Activated T-cell treated with anti-CD3 and anti-CD28 coated beads, Interleukin-2, amount 50 U/mL, for 24 hours (primary cell): ENCODE measurements at regions not wholly inside any gene's neighbourhood (a gene's known extent, or its start where the extent isn't known, plus 50 kb on each side); places are given as distances from the start of the nearest gene placed in this dataset.
"Not testable (repeated sequence)": the region's sequence is repeated elsewhere in the genome, so short reads cannot be mapped to it uniquely, and the experiment has no call there.

Experiments used
- DNase-seq: peaks from one replicate; pipeline ENCODE4 v3.0.0-alpha.2; 2020
- H3K27ac Mint-ChIP-seq: 2 replicates; pipeline ENCODE4 v1.8.0; 2020; ENCODE audit warnings: mild to moderate bottlenecking, mixed read lengths
- H3K27me3 Mint-ChIP-seq: 2 replicates; pipeline ENCODE4 v1.8.0; 2020; ENCODE audit warnings: mixed read lengths
- H3K36me3 Mint-ChIP-seq: 2 replicates; pipeline ENCODE4 v1.8.0; 2020; ENCODE audit warnings: low read depth, mixed read lengths
- H3K4me1 Mint-ChIP-seq: 2 replicates; pipeline ENCODE4 v1.8.0; 2020; ENCODE audit warnings: low read depth, mixed read lengths
- H3K4me3 Mint-ChIP-seq: 2 replicates; pipeline ENCODE4 v1.8.0; 2020; ENCODE audit warnings: mild to moderate bottlenecking, moderate library complexity, mixed read lengths
- H3K9me3 Mint-ChIP-seq: 2 replicates; pipeline ENCODE4 v1.8.0; 2020; ENCODE audit warnings: mixed read lengths

DNA sequence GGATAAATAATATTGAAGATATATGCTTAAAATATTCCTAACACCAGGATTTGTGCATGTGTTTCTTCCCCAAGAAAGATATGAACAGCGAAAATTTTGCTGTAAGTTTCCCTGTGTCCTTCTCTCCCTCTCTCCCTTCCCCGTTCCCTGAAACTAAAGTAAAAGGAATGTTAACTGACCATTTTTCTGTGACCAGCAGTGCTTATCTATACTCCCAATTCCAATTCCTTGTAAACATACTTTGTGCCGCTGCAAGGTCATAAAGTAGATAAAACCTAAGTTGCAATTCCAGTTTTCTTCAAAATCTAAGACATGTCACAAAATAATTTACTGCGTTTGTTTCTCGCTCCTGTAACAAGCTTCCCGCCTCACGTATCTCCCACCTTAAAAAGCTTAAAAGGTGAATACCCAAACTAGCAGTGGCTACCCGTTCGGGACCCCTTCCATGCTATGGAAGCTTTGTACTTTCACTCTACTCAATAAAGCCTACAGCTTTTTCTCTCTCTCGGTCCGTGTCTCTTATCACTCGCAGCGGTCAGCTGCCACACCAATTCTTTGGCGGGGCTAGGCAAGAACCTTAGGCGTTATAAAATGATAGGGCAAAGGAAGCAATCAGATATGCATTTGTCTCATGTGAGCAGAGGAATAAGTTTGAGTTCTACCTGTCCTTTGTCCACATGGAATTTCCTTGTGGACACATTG lies 1798.0 kb downstream of the EFNA5 start:
- Mint-ChIP-seq H3K4me1 (no peaks in the 10 kb centered on the region), H3K9me3 (peaks cover 14% of the 10 kb centered on the region), H3K27me3 (no peaks in the 10 kb centered on the region), H3K4me3 (no peak overlapping the region), H3K36me3 (no peaks in the 10 kb centered on the region), H3K27ac (no peak overlapping the region)
- DNase-seq: no peak

- H3K9me3 Mint-ChIP-seq: peaks cover 32% of the 10 kb centered on the region
- H3K27me3 Mint-ChIP-seq: no peaks in the 10 kb centered on the region
- no peak overlapping the region for H3K4me3 Mint-ChIP-seq
- no peak for DNase-seq
- H3K27ac Mint-ChIP-seq: no peak overlapping the region
- no peaks in the 10 kb centered on the region for H3K36me3 Mint-ChIP-seq
- no peaks in the 10 kb centered on the region for H3K4me1 Mint-ChIP-seq
These were observed 1802.5 kb downstream of the EFNA5 start for GRCh38 chr5:105868038-105868780.

DNA sequence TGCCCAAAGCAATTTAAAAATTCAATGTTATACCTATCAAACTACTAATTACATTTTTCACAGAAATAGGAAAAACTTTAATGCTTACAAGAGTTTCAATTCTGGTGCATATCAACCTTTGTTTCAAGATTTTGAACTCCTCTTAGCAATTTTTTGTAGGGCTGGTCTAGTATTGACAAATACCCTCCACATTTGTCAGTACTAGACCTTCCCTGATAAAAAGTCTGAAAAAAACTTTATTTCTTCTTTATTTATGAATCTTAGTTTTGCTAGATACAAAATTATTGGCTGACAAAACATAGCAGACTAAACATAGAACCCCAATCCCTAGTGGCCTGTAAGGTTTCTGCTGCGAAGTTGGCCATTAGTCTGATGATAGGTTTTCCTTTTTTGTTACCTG lies 1804.9 kb downstream of the EFNA5 start:
- peaks cover 30% of the 10 kb centered on the region for H3K9me3 Mint-ChIP-seq
- no peaks in the 10 kb centered on the region for H3K27me3 Mint-ChIP-seq
- no peaks in the 10 kb centered on the region for H3K36me3 Mint-ChIP-seq

GRCh38 chr5:105859350-105859749 lies 1811.4 kb downstream of the EFNA5 start:
- not testable (repeated sequence) for H3K4me1 Mint-ChIP-seq, H3K4me3 Mint-ChIP-seq, DNase-seq, H3K27me3 Mint-ChIP-seq, H3K27ac Mint-ChIP-seq, H3K36me3 Mint-ChIP-seq
- H3K9me3 Mint-ChIP-seq: peaks cover 23% of the 10 kb centered on the region

More for the DNA sequence above, 1804.9 kb downstream of the EFNA5 start:
- no peak for DNase-seq
- no peak overlapping the region for H3K4me3 Mint-ChIP-seq
- H3K4me1 Mint-ChIP-seq: no peaks in the 10 kb centered on the region
- no peak overlapping the region for H3K27ac Mint-ChIP-seq

GRCh38 chr5:105849701-105850100 lies 1821.0 kb downstream of the EFNA5 start:
- H3K27ac Mint-ChIP-seq: no peak overlapping the region
- H3K4me3 Mint-ChIP-seq: no peak overlapping the region
- peaks cover 8% of the 10 kb centered on the region for H3K9me3 Mint-ChIP-seq
- no peak for DNase-seq
- no peaks in the 10 kb centered on the region for H3K4me1 Mint-ChIP-seq
- no peaks in the 10 kb centered on the region for H3K27me3 Mint-ChIP-seq
- H3K36me3 Mint-ChIP-seq: no peaks in the 10 kb centered on the region

DNA sequence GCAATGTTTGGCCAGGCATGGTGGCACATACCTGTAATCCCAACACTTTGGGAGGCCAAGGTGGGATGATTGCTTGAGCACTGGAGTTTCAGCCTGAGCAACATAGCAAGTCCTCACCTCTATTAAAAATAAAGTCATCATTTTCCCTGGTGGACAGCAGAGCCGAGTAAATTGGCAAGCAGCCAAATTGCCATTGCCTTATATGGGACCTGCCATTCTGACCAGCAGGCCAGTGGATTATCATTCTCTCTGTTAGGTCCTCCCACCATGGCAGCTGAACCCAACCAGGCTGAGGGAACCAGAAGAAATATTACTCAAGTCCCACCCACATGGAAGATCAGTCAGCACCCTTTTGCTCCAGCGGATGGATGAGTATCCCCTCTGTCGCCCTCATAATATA lies 1829.9 kb downstream of the EFNA5 start:
- DNase-seq: no peak
- no peak overlapping the region for H3K4me3 Mint-ChIP-seq
- H3K9me3 Mint-ChIP-seq: peaks cover 15% of the 10 kb centered on the region
- H3K4me1 Mint-ChIP-seq: no peaks in the 10 kb centered on the region
- no peaks in the 10 kb centered on the region for H3K36me3 Mint-ChIP-seq
- H3K27ac Mint-ChIP-seq: no peak overlapping the region
- H3K27me3 Mint-ChIP-seq: no peaks in the 10 kb centered on the region

GRCh38 chr5:105836887-105837286 lies 1833.8 kb downstream of the EFNA5 start:
- H3K9me3 Mint-ChIP-seq: peaks cover 15% of the 10 kb centered on the region
- no peaks in the 10 kb centered on the region for H3K27me3 Mint-ChIP-seq
- no peak overlapping the region for H3K4me3 Mint-ChIP-seq
- no peak overlapping the region for H3K27ac Mint-ChIP-seq
- H3K36me3 Mint-ChIP-seq: no peaks in the 10 kb centered on the region
- no peaks in the 10 kb centered on the region for H3K4me1 Mint-ChIP-seq
- no peak for DNase-seq

- Mint-ChIP-seq H3K4me3 (no peak overlapping the region), H3K4me1 (no peaks in the 10 kb centered on the region), H3K9me3 (peaks cover 15% of the 10 kb centered on the region), H3K36me3 (no peaks in the 10 kb centered on the region), H3K27me3 (no peaks in the 10 kb centered on the region), H3K27ac (no peak overlapping the region)
- no peak for DNase-seq
These were observed 1834.5 kb downstream of the EFNA5 start for GRCh38 chr5:105836268-105836667.

- DNase-seq: no peak
- Mint-ChIP-seq H3K4me3 (no peak overlapping the region), H3K9me3 (peaks cover 3% of the 10 kb centered on the region), H3K4me1 (no peaks in the 10 kb centered on the region), H3K36me3 (no peaks in the 10 kb centered on the region), H3K27me3 (no peaks in the 10 kb centered on the region), H3K27ac (no peak overlapping the region)
These were observed 1841.9 kb downstream of the EFNA5 start for GRCh38 chr5:105828821-105829220.

GRCh38 chr5:105821800-105822199 lies 1848.9 kb downstream of the EFNA5 start:
- Mint-ChIP-seq H3K36me3 (no peaks in the 10 kb centered on the region), H3K9me3 (peaks cover 8% of the 10 kb centered on the region), H3K27ac (no peak overlapping the region), H3K4me1 (no peaks in the 10 kb centered on the region), H3K27me3 (no peaks in the 10 kb centered on the region), H3K4me3 (no peak overlapping the region)
- no peak for DNase-seq

GRCh38 chr5:105817914-105818313 lies 1852.8 kb downstream of the EFNA5 start:
- no peak overlapping the region for H3K27ac Mint-ChIP-seq
- H3K4me3 Mint-ChIP-seq: no peak overlapping the region
- H3K4me1 Mint-ChIP-seq: no peaks in the 10 kb centered on the region
- H3K36me3 Mint-ChIP-seq: no peaks in the 10 kb centered on the region
- no peak for DNase-seq
- no peaks in the 10 kb centered on the region for H3K27me3 Mint-ChIP-seq
- peaks cover 6% of the 10 kb centered on the region for H3K9me3 Mint-ChIP-seq

DNA sequence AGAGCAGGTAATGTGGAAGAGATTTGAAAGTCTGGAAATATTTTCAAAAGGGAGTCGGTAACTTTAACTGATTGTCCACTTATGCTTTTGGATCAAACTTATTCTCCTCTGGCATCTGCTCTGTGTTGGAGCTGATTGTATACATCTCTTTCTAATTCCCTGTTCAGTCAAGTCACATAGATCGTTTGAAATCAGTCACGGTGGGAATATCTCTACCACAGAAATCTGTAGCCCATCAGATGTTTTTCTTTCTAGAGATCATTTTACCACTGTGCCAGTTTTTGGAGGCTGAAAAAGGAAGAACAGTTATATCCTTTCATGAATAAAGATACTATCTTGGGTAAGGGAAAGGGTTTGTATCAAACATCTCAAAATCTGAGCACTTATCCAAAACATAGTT lies 1853.3 kb downstream of the EFNA5 start:
- H3K27me3 Mint-ChIP-seq: no peaks in the 10 kb centered on the region
- no peak for DNase-seq
- H3K9me3 Mint-ChIP-seq: peaks cover 8% of the 10 kb centered on the region

DNA sequence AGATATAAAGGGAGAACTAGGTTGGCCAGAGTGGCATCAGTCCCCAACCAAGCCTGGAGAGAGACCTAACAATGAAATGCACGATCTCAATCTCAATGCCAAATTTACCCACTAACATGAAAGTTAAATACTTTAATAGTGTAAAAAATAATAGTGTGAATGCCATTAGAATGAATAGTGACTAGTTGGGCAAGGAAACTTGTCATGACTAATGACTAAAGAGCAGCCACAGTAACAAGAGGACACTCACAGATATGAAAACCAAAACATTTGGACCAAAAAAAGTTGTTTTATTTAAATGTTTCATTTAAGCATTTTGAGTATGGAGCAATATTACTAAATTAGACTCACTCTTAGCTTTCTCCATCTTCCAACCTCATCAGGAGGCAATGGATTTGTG lies 1853.8 kb downstream of the EFNA5 start:
- H3K36me3 Mint-ChIP-seq: no peaks in the 10 kb centered on the region
- no peak overlapping the region for H3K27ac Mint-ChIP-seq
- no peaks in the 10 kb centered on the region for H3K27me3 Mint-ChIP-seq
- no peak overlapping the region for H3K4me3 Mint-ChIP-seq
- no peaks in the 10 kb centered on the region for H3K4me1 Mint-ChIP-seq
- no peak for DNase-seq
- peaks cover 8% of the 10 kb centered on the region for H3K9me3 Mint-ChIP-seq

More for the DNA sequence above, 1853.3 kb downstream of the EFNA5 start:
- Mint-ChIP-seq H3K27ac (no peak overlapping the region), H3K36me3 (no peaks in the 10 kb centered on the region), H3K4me3 (no peak overlapping the region), H3K4me1 (no peaks in the 10 kb centered on the region)

GRCh38 chr5:105812304-105812703 lies 1858.4 kb downstream of the EFNA5 start:
- Mint-ChIP-seq H3K4me3 (no peak overlapping the region), H3K27me3 (no peaks in the 10 kb centered on the region), H3K4me1 (no peaks in the 10 kb centered on the region), H3K27ac (no peak overlapping the region), H3K36me3 (no peaks in the 10 kb centered on the region), H3K9me3 (peaks cover 10% of the 10 kb centered on the region)
- no peak for DNase-seq

GRCh38 chr5:105807951-105808350 lies 1862.8 kb downstream of the EFNA5 start:
- no peaks in the 10 kb centered on the region for H3K4me1 Mint-ChIP-seq
- no peak overlapping the region for H3K4me3 Mint-ChIP-seq
- H3K27me3 Mint-ChIP-seq: no peaks in the 10 kb centered on the region
- DNase-seq: no peak
- H3K9me3 Mint-ChIP-seq: peaks cover 21% of the 10 kb centered on the region
- H3K36me3 Mint-ChIP-seq: no peaks in the 10 kb centered on the region
- no peak overlapping the region for H3K27ac Mint-ChIP-seq
